ENCODE measurements at regions not wholly inside any gene's neighbourhood (a gene's known extent, or its start where the extent isn't known, plus 50 kb on each side); places are given as distances from the start of the nearest gene placed in this dataset.

GRCh38 chr2:221145396-221145795, 426.7 kb downstream of the EPHA4 start:
- H3K4me1 ChIP-seq (ENCODE audit: low read depth), result no peaks in the 10 kb centered on the region
- no peak for DNase-seq (ENCODE audit: low read depth in 1 of 2, low spot score in 1 of 2)
- no peaks in the 10 kb centered on the region for H3K36me3 ChIP-seq
- H3K9me3 ChIP-seq (ENCODE audit: low read depth), result no peaks in the 10 kb centered on the region
- H3K27me3 ChIP-seq, result no peaks in the 10 kb centered on the region
- H3K4me3 ChIP-seq, result no peak overlapping the region
- H3K27ac ChIP-seq, result no peak overlapping the region
- no peak for TF ChIP-seq CTCF (IDR thresholded peaks at IDR 0.05; ENCODE audit: low read depth, low read length)

- H3K27me3 ChIP-seq, result no peaks in the 10 kb centered on the region
- DNase-seq (ENCODE audit: low read depth in 1 of 2, low spot score in 1 of 2), result no peak
- H3K4me3 ChIP-seq, result no peak overlapping the region
- no peak overlapping the region for H3K27ac ChIP-seq
- TF ChIP-seq CTCF (IDR thresholded peaks at IDR 0.05; ENCODE audit: low read depth, low read length), result no peak
- H3K4me1 ChIP-seq (ENCODE audit: low read depth), result peaks cover 6% of the 10 kb centered on the region
- no peaks in the 10 kb centered on the region for H3K9me3 ChIP-seq (ENCODE audit: low read depth)
- H3K36me3 ChIP-seq, result no peaks in the 10 kb centered on the region
Observed at GRCh38 chr2:221153226-221153625, 418.9 kb downstream of the EPHA4 start.

GRCh38 chr2:221154176-221154575, 417.9 kb downstream of the EPHA4 start:
- Histone ChIP-seq H3K9me3 (ENCODE audit: low read depth) (no peaks in the 10 kb centered on the region), H3K4me1 (ENCODE audit: low read depth) (peaks cover 6% of the 10 kb centered on the region), H3K4me3 (no peak overlapping the region), H3K27ac (no peak overlapping the region), H3K27me3 (no peaks in the 10 kb centered on the region), H3K36me3 (no peaks in the 10 kb centered on the region)
- DNase-seq (ENCODE audit: low read depth in 1 of 2, low spot score in 1 of 2), result no peak
- no peak for TF ChIP-seq CTCF (IDR thresholded peaks at IDR 0.05; ENCODE audit: low read depth, low read length)

GRCh38 chr2:221156062-221156734, 415.9 kb downstream of the EPHA4 start:
- Histone ChIP-seq H3K27me3 (no peaks in the 10 kb centered on the region), H3K36me3 (no peaks in the 10 kb centered on the region), H3K9me3 (ENCODE audit: low read depth) (no peaks in the 10 kb centered on the region), H3K4me3 (no peak overlapping the region), H3K4me1 (ENCODE audit: low read depth) (peaks cover 6% of the 10 kb centered on the region), H3K27ac (no peak overlapping the region)
- DNase-seq (ENCODE audit: low read depth in 1 of 2, low spot score in 1 of 2), result no peak
- TF ChIP-seq CTCF (IDR thresholded peaks at IDR 0.05; ENCODE audit: low read depth, low read length), result no peak

GRCh38 chr2:221161186-221161585, 410.9 kb downstream of the EPHA4 start:
- Histone ChIP-seq H3K9me3 (ENCODE audit: low read depth) (no peaks in the 10 kb centered on the region), H3K27me3 (no peaks in the 10 kb centered on the region), H3K4me3 (no peak overlapping the region), H3K27ac (no peak overlapping the region), H3K36me3 (no peaks in the 10 kb centered on the region), H3K4me1 (ENCODE audit: low read depth) (peaks cover 10% of the 10 kb centered on the region)
- DNase-seq (ENCODE audit: low read depth in 1 of 2, low spot score in 1 of 2), result no peak
- TF ChIP-seq CTCF (IDR thresholded peaks at IDR 0.05; ENCODE audit: low read depth, low read length), result no peak

All from cardiac muscle cell (in vitro differentiated cells and primary cell).